ENCODE measurements at regions not wholly inside any gene's neighbourhood (a gene's known extent, or its start where the extent isn't known, plus 50 kb on each side); places are given as distances from the start of the nearest gene placed in this dataset.

- ATAC-seq (no peak), DNase-seq (no peak)
- POLR2A ChIA-PET, result no interaction called here
- H3K4me3 Mint-ChIP-seq, result no peak overlapping the region
- no peaks in the 10 kb centered on the region for H3K36me3 Mint-ChIP-seq (ENCODE audit: low read depth)
- H3K27me3 Mint-ChIP-seq, result no peaks in the 10 kb centered on the region
- CTCF ChIA-PET, result no interaction called here
- H3K27ac Mint-ChIP-seq, result no peak overlapping the region
- intact Hi-C loops (cut with DNase I, micrococcal nuclease), result no loop called here
- H3K9me3 Mint-ChIP-seq (ENCODE audit: low read depth), result peaks cover 5% of the 10 kb centered on the region
- no peaks in the 10 kb centered on the region for H3K4me1 Mint-ChIP-seq
Measured at GRCh38 chr18:55920063-55920462, 332.1 kb upstream of the TCF4 start.

DNA sequence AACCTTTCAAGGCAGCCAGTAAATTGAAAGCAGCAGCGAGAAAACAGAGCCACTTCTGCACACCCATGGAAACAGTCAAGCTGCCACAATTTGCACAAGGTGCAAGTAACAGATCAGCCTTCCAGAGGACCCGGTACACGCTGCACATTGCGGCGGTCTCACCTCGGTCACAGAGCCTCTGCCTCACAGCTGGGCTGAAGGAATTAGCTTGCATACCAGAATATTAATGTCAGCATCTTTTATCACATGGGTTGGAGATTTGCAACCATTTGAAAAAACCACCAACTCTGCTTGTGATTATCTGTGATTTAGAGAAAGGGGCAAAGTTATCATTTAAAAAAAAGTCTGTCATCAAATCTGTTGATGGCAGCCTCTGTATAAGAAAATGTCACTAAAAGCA lies 330.5 kb upstream of the TCF4 start:
- H3K9me3 Mint-ChIP-seq (ENCODE audit: low read depth), result peaks cover 5% of the 10 kb centered on the region
- intact Hi-C loops (cut with DNase I, micrococcal nuclease), result no loop called here
- POLR2A ChIA-PET, result no interaction called here
- H3K36me3 Mint-ChIP-seq (ENCODE audit: low read depth), result no peaks in the 10 kb centered on the region
- no peak overlapping the region for H3K27ac Mint-ChIP-seq
- no peak for DNase-seq
- no peak overlapping the region for H3K4me3 Mint-ChIP-seq
- no peak for ATAC-seq
- no peaks in the 10 kb centered on the region for H3K4me1 Mint-ChIP-seq
- CTCF ChIA-PET, result no interaction called here
- no peaks in the 10 kb centered on the region for H3K27me3 Mint-ChIP-seq

DNA sequence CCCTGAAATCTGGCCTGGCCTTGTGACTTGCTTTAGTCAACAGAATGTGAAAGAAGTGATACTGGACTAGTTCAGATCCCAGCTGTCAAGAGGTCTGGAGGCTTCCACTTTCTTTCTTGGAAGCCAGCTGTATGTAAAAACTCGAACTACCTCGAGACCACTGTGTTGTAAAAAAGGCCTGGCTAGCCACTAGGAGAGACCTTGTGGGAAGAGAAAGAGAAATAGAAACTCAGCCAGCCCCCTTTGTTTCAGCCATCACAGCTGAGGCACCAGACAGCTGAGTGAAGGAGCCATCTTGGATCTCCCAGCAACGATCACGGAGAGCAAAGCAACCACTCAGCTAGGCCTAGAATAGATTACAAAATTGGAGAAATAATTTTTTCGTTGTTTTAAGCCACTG lies 324.9 kb upstream of the TCF4 start:
- no peaks in the 10 kb centered on the region for H3K27me3 Mint-ChIP-seq
- no peaks in the 10 kb centered on the region for H3K36me3 Mint-ChIP-seq (ENCODE audit: low read depth)
- DNase-seq (no peak), ATAC-seq (no peak)
- intact Hi-C loops (cut with DNase I, micrococcal nuclease), result no loop called here
- ChIA-PET POLR2A (interaction anchor here (0.7 kb wide), 1 partner anchor 469 kb away, joined by 3 read pairs; no protein-coding TSS in a partner anchor), CTCF (interaction anchor here (0.9 kb wide), 1 partner anchor 24 kb away, joined by 3 read pairs; no protein-coding TSS in a partner anchor)
- no peak overlapping the region for H3K27ac Mint-ChIP-seq
- H3K9me3 Mint-ChIP-seq (ENCODE audit: low read depth), result peaks cover 3% of the 10 kb centered on the region
- no peaks in the 10 kb centered on the region for H3K4me1 Mint-ChIP-seq
- no peak overlapping the region for H3K4me3 Mint-ChIP-seq

DNA sequence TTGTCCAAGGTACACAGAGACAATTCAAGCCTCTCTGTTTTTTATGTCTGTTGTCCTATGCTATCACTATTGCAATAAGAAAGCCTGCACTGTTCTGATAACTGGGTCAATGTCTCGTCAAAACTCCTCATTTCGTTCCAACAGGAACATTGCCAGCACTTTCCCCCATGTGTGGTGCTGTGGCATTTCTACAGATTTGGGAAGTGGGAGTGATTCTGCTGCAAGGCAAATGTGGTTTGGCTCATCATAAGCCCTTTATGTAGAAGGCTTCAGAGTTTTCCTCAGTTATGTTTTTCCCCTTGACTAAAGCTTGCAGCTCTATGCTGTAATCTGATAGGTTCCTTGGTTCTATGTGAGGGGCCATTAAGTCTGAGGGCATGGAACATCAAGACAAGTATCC lies 324.1 kb upstream of the TCF4 start:
- Mint-ChIP-seq H3K4me1 (no peaks in the 10 kb centered on the region), H3K36me3 (ENCODE audit: low read depth) (no peaks in the 10 kb centered on the region), H3K4me3 (no peak overlapping the region), H3K27ac (no peak overlapping the region), H3K9me3 (ENCODE audit: low read depth) (peaks cover under 1% of the 10 kb centered on the region), H3K27me3 (no peaks in the 10 kb centered on the region)
- DNase-seq (no peak), ATAC-seq (no peak)
- CTCF ChIA-PET, result interaction anchor here (0.9 kb wide), 1 partner anchor 25 kb away, joined by 3 read pairs; no protein-coding TSS in a partner anchor
- intact Hi-C loops (cut with DNase I, micrococcal nuclease), result no loop called here
- POLR2A ChIA-PET, result no interaction called here

- CTCF ChIA-PET, result no interaction called here
- intact Hi-C loops (cut with DNase I, micrococcal nuclease), result no loop called here
- H3K27ac Mint-ChIP-seq, result no peak overlapping the region
- DNase-seq (no peak), ATAC-seq (no peak)
- H3K9me3 Mint-ChIP-seq (ENCODE audit: low read depth), result no peaks in the 10 kb centered on the region
- POLR2A ChIA-PET, result no interaction called here
- no peaks in the 10 kb centered on the region for H3K27me3 Mint-ChIP-seq
- H3K36me3 Mint-ChIP-seq (ENCODE audit: low read depth), result no peaks in the 10 kb centered on the region
- no peak overlapping the region for H3K4me3 Mint-ChIP-seq
- peaks cover 6% of the 10 kb centered on the region for H3K4me1 Mint-ChIP-seq
Measured at GRCh38 chr18:55910296-55910695, 322.3 kb upstream of the TCF4 start.

- intact Hi-C loops (cut with DNase I, micrococcal nuclease), result no loop called here
- CTCF ChIA-PET, result no interaction called here
- no peaks in the 10 kb centered on the region for H3K27me3 Mint-ChIP-seq
- peaks cover 6% of the 10 kb centered on the region for H3K4me1 Mint-ChIP-seq
- ATAC-seq (no peak), DNase-seq (no peak)
- H3K36me3 Mint-ChIP-seq (ENCODE audit: low read depth), result no peaks in the 10 kb centered on the region
- no peak overlapping the region for H3K4me3 Mint-ChIP-seq
- no peaks in the 10 kb centered on the region for H3K9me3 Mint-ChIP-seq (ENCODE audit: low read depth)
- POLR2A ChIA-PET, result no interaction called here
- no peak overlapping the region for H3K27ac Mint-ChIP-seq
Measured at GRCh38 chr18:55908901-55909366, 320.9 kb upstream of the TCF4 start.

- ChIA-PET POLR2A (interaction anchor here (0.6 kb wide), 1 partner anchor 245 kb away, joined by 3 read pairs; no protein-coding TSS in a partner anchor), CTCF (no interaction called here)
- no peaks in the 10 kb centered on the region for H3K27me3 Mint-ChIP-seq
- H3K36me3 Mint-ChIP-seq (ENCODE audit: low read depth), result no peaks in the 10 kb centered on the region
- intact Hi-C loops (cut with DNase I, micrococcal nuclease), result no loop called here
- no peaks in the 10 kb centered on the region for H3K9me3 Mint-ChIP-seq (ENCODE audit: low read depth)
- no peak for DNase-seq
- H3K4me1 Mint-ChIP-seq, result peaks cover 6% of the 10 kb centered on the region
- no peak overlapping the region for H3K27ac Mint-ChIP-seq
- no peak overlapping the region for H3K4me3 Mint-ChIP-seq
- no peak for ATAC-seq
Measured at GRCh38 chr18:55907453-55908175, 319.6 kb upstream of the TCF4 start.

GRCh38 chr18:55906536-55906935 lies 318.5 kb upstream of the TCF4 start:
- intact Hi-C loops (cut with DNase I, micrococcal nuclease), result no loop called here
- DNase-seq (no peak), ATAC-seq (no peak)
- ChIA-PET POLR2A (no interaction called here), CTCF (no interaction called here)
- H3K27ac Mint-ChIP-seq, result no peak overlapping the region
- H3K9me3 Mint-ChIP-seq (ENCODE audit: low read depth), result no peaks in the 10 kb centered on the region
- no peaks in the 10 kb centered on the region for H3K36me3 Mint-ChIP-seq (ENCODE audit: low read depth)
- H3K4me1 Mint-ChIP-seq, result peaks cover 6% of the 10 kb centered on the region
- H3K27me3 Mint-ChIP-seq, result no peaks in the 10 kb centered on the region
- H3K4me3 Mint-ChIP-seq, result no peak overlapping the region

DNA sequence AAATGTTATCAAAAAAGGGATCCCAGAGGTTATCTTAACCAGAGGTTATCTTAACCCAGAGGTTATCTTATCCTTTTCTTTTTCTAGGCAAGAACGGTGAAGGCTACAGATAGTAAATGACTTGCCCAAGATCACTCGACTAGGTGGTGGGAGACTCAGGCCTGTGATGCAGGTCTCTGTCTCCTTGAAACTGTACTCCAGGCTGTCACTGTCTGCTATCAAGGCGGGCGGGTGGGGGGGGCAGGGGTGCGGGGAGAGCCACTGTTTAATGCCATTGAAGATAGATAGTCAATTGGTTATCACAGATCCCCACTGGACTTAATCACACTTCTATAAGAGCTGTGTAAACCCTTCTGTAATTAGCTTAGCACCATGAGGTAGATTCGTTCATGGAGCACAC lies 315.9 kb upstream of the TCF4 start:
- DNase-seq (no peak), ATAC-seq (no peak)
- Mint-ChIP-seq H3K27me3 (no peaks in the 10 kb centered on the region), H3K4me1 (peaks cover 6% of the 10 kb centered on the region), H3K9me3 (ENCODE audit: low read depth) (no peaks in the 10 kb centered on the region), H3K27ac (no peak overlapping the region), H3K36me3 (ENCODE audit: low read depth) (no peaks in the 10 kb centered on the region), H3K4me3 (no peak overlapping the region)
- CTCF ChIA-PET, result no interaction called here
- POLR2A ChIA-PET, result no interaction called here
- intact Hi-C loops (cut with DNase I, micrococcal nuclease), result no loop called here

- Mint-ChIP-seq H3K36me3 (ENCODE audit: low read depth) (no peaks in the 10 kb centered on the region), H3K27me3 (no peaks in the 10 kb centered on the region), H3K4me3 (no peak overlapping the region), H3K9me3 (ENCODE audit: low read depth) (no peaks in the 10 kb centered on the region), H3K27ac (no peak overlapping the region), H3K4me1 (no peaks in the 10 kb centered on the region)
- ChIA-PET POLR2A (no interaction called here), CTCF (interaction anchor here (0.8 kb wide), 1 partner anchor 95 kb away, joined by 3 read pairs; no protein-coding TSS in a partner anchor)
- DNase-seq (no peak), ATAC-seq (no peak)
- intact Hi-C loops (cut with DNase I, micrococcal nuclease), result no loop called here
Measured at GRCh38 chr18:55900380-55900779, 312.4 kb upstream of the TCF4 start.

GRCh38 chr18:55897091-55897689 lies 309.2 kb upstream of the TCF4 start:
- intact Hi-C loops (cut with DNase I, micrococcal nuclease), result no loop called here
- ChIA-PET POLR2A (interaction anchor here (0.6 kb wide), 1 partner anchor 15 kb away, joined by 3 read pairs; no protein-coding TSS in a partner anchor), CTCF (no interaction called here)
- H3K9me3 Mint-ChIP-seq (ENCODE audit: low read depth), result no peaks in the 10 kb centered on the region
- H3K27ac Mint-ChIP-seq, result no peak overlapping the region
- ATAC-seq (no peak), DNase-seq (no peak)
- H3K4me3 Mint-ChIP-seq, result no peak overlapping the region
- no peaks in the 10 kb centered on the region for H3K36me3 Mint-ChIP-seq (ENCODE audit: low read depth)
- H3K4me1 Mint-ChIP-seq, result no peaks in the 10 kb centered on the region
- H3K27me3 Mint-ChIP-seq, result no peaks in the 10 kb centered on the region

- CTCF ChIA-PET, result interaction anchor here (0.8 kb wide), 1 partner anchor 423 kb away, joined by 3 read pairs; no protein-coding TSS in a partner anchor
- intact Hi-C loops (cut with DNase I, micrococcal nuclease), result no loop called here
- POLR2A ChIA-PET, result no interaction called here
- no peak overlapping the region for H3K4me3 Mint-ChIP-seq
- DNase-seq (no peak), ATAC-seq (no peak)
- H3K36me3 Mint-ChIP-seq (ENCODE audit: low read depth), result no peaks in the 10 kb centered on the region
- H3K27me3 Mint-ChIP-seq, result no peaks in the 10 kb centered on the region
- H3K4me1 Mint-ChIP-seq, result no peaks in the 10 kb centered on the region
- H3K27ac Mint-ChIP-seq, result no peak overlapping the region
- no peaks in the 10 kb centered on the region for H3K9me3 Mint-ChIP-seq (ENCODE audit: low read depth)
Measured at GRCh38 chr18:55893948-55894347, 306.0 kb upstream of the TCF4 start.

All from activated CD4-positive, alpha-beta T cell treated with anti-CD3 and anti-CD28 coated beads for 36 hours (primary cell).